ENCODE measurements at regions not wholly inside any gene's neighbourhood (a gene's known extent, or its start where the extent isn't known, plus 50 kb on each side); places are given as distances from the start of the nearest gene placed in this dataset.
"Not testable (repeated sequence)": the region's sequence is repeated elsewhere in the genome, so short reads cannot be mapped to it uniquely, and the experiment has no call there.

- H3K4me1 Mint-ChIP-seq, POLR2A ChIA-PET, H3K27me3 Mint-ChIP-seq: not testable (repeated sequence)
These were observed 905.9 kb downstream of the SPATA31A6 start for GRCh38 chr9:43089337-43089736.

GRCh38 chr9:43110376-43110775, 926.9 kb downstream of the SPATA31A6 start:
- DNase-seq; H3K27me3 Mint-ChIP-seq; H3K27ac Mint-ChIP-seq; CTCF ChIA-PET; POLR2A ChIA-PET; H3K36me3 Mint-ChIP-seq (ENCODE audit: low read depth); H3K4me3 Mint-ChIP-seq; H3K4me1 Mint-ChIP-seq; H3K9me3 Mint-ChIP-seq: not testable (repeated sequence)

More at GRCh38 chr9:43089337-43089736, 905.9 kb downstream of the SPATA31A6 start:
- H3K9me3 Mint-ChIP-seq; CTCF ChIA-PET; H3K36me3 Mint-ChIP-seq (ENCODE audit: low read depth); H3K27ac Mint-ChIP-seq; H3K4me3 Mint-ChIP-seq; DNase-seq: not testable (repeated sequence)

- DNase-seq; H3K4me1 Mint-ChIP-seq; POLR2A ChIA-PET; CTCF ChIA-PET; H3K27ac Mint-ChIP-seq; H3K36me3 Mint-ChIP-seq (ENCODE audit: low read depth); H3K9me3 Mint-ChIP-seq; H3K4me3 Mint-ChIP-seq; H3K27me3 Mint-ChIP-seq: not testable (repeated sequence)
These were observed 929.4 kb downstream of the SPATA31A6 start for GRCh38 chr9:43112846-43113245.

GRCh38 chr9:43115813-43116229, 932.4 kb downstream of the SPATA31A6 start:
- H3K9me3 Mint-ChIP-seq; CTCF ChIA-PET; H3K4me1 Mint-ChIP-seq; DNase-seq; H3K27me3 Mint-ChIP-seq; H3K27ac Mint-ChIP-seq; H3K4me3 Mint-ChIP-seq; H3K36me3 Mint-ChIP-seq (ENCODE audit: low read depth); POLR2A ChIA-PET: not testable (repeated sequence)

GRCh38 chr9:43118088-43118865, 934.8 kb downstream of the SPATA31A6 start:
- H3K27me3 Mint-ChIP-seq; H3K27ac Mint-ChIP-seq; POLR2A ChIA-PET; DNase-seq; H3K9me3 Mint-ChIP-seq; H3K4me3 Mint-ChIP-seq; CTCF ChIA-PET; H3K4me1 Mint-ChIP-seq; H3K36me3 Mint-ChIP-seq (ENCODE audit: low read depth): not testable (repeated sequence)

- H3K4me1 Mint-ChIP-seq; CTCF ChIA-PET; H3K4me3 Mint-ChIP-seq; H3K9me3 Mint-ChIP-seq; H3K36me3 Mint-ChIP-seq (ENCODE audit: low read depth); DNase-seq; POLR2A ChIA-PET; H3K27me3 Mint-ChIP-seq; H3K27ac Mint-ChIP-seq: not testable (repeated sequence)
These were observed 936.1 kb downstream of the SPATA31A6 start for GRCh38 chr9:43119565-43119964.

GRCh38 chr9:43119978-43120377, 936.5 kb downstream of the SPATA31A6 start:
- H3K4me1 Mint-ChIP-seq; POLR2A ChIA-PET; H3K9me3 Mint-ChIP-seq; H3K36me3 Mint-ChIP-seq (ENCODE audit: low read depth); CTCF ChIA-PET; H3K4me3 Mint-ChIP-seq; DNase-seq; H3K27me3 Mint-ChIP-seq: not testable (repeated sequence)
- H3K27ac Mint-ChIP-seq, result peak overlapping the region; percentile 50

- H3K27ac Mint-ChIP-seq; H3K36me3 Mint-ChIP-seq (ENCODE audit: low read depth); H3K4me3 Mint-ChIP-seq; H3K27me3 Mint-ChIP-seq; H3K9me3 Mint-ChIP-seq; H3K4me1 Mint-ChIP-seq; POLR2A ChIA-PET; CTCF ChIA-PET; DNase-seq: not testable (repeated sequence)
These were observed 942.4 kb downstream of the SPATA31A6 start for GRCh38 chr9:43125894-43126293.

GRCh38 chr9:43127026-43127775, 943.7 kb downstream of the SPATA31A6 start:
- H3K4me3 Mint-ChIP-seq; POLR2A ChIA-PET; H3K27me3 Mint-ChIP-seq; H3K36me3 Mint-ChIP-seq (ENCODE audit: low read depth); CTCF ChIA-PET; DNase-seq; H3K9me3 Mint-ChIP-seq; H3K27ac Mint-ChIP-seq; H3K4me1 Mint-ChIP-seq: not testable (repeated sequence)

GRCh38 chr9:43127949-43128348, 944.5 kb downstream of the SPATA31A6 start:
- H3K4me1 Mint-ChIP-seq; H3K9me3 Mint-ChIP-seq; DNase-seq; CTCF ChIA-PET; H3K4me3 Mint-ChIP-seq; H3K36me3 Mint-ChIP-seq (ENCODE audit: low read depth); POLR2A ChIA-PET; H3K27ac Mint-ChIP-seq; H3K27me3 Mint-ChIP-seq: not testable (repeated sequence)

GRCh38 chr9:43130744-43131171, 947.3 kb downstream of the SPATA31A6 start:
- H3K27me3 Mint-ChIP-seq; POLR2A ChIA-PET; CTCF ChIA-PET; H3K27ac Mint-ChIP-seq; H3K4me1 Mint-ChIP-seq; H3K36me3 Mint-ChIP-seq (ENCODE audit: low read depth); H3K9me3 Mint-ChIP-seq; DNase-seq; H3K4me3 Mint-ChIP-seq: not testable (repeated sequence)

- H3K9me3 Mint-ChIP-seq; H3K4me3 Mint-ChIP-seq; POLR2A ChIA-PET; DNase-seq; H3K4me1 Mint-ChIP-seq; H3K36me3 Mint-ChIP-seq (ENCODE audit: low read depth); CTCF ChIA-PET; H3K27ac Mint-ChIP-seq; H3K27me3 Mint-ChIP-seq: not testable (repeated sequence)
These were observed 952.0 kb downstream of the SPATA31A6 start for GRCh38 chr9:43135440-43135839.

GRCh38 chr9:43138909-43139308, 955.5 kb downstream of the SPATA31A6 start:
- H3K4me1 Mint-ChIP-seq; CTCF ChIA-PET; H3K4me3 Mint-ChIP-seq; H3K27ac Mint-ChIP-seq; H3K27me3 Mint-ChIP-seq; POLR2A ChIA-PET; H3K36me3 Mint-ChIP-seq (ENCODE audit: low read depth); DNase-seq; H3K9me3 Mint-ChIP-seq: not testable (repeated sequence)

- DNase-seq; CTCF ChIA-PET; H3K27me3 Mint-ChIP-seq; H3K27ac Mint-ChIP-seq; H3K9me3 Mint-ChIP-seq; H3K36me3 Mint-ChIP-seq (ENCODE audit: low read depth); H3K4me3 Mint-ChIP-seq; POLR2A ChIA-PET; H3K4me1 Mint-ChIP-seq: not testable (repeated sequence)
These were observed 955.9 kb downstream of the SPATA31A6 start for GRCh38 chr9:43139349-43139748.
